ENCODE measurements at regions not wholly inside any gene's neighbourhood (a gene's known extent, or its start where the extent isn't known, plus 50 kb on each side); places are given as distances from the start of the nearest gene placed in this dataset.
A peak's percentile ranks its signal among the peaks of the same experiment; 100 is the strongest.

DNA sequence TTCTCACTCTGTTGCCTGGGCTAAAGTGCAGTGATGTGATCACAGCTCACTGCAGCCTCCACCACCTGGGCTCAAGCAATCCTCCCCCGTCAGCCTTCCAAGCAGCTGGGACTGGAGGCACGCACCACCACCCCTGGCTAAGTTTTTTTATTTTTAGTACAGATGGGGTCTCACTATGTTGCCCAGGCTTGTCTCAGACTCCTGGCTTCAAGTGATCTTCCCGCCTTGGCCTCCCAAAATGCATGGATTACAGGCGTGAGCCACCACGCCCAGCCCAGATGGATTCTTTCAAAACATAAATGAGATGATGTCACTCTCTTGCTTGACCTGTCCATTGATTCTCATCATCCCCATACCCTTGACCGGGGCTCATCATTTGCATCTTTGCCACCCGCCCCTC lies 72.6 kb upstream of the SLC6A6 start:
- peak overlapping the region; percentile 81 for H3K27ac Mint-ChIP-seq
- TF ChIP-seq OVOL2 (CRISPR knock-in tag; IDR thresholded peaks at IDR 0.05; ENCODE audit: borderline replicate concordance) (no peak), NFE2L1 (CRISPR knock-in tag; IDR thresholded peaks at IDR 0.05) (no peak), ZNF232 (CRISPR knock-in tag; IDR thresholded peaks at IDR 0.05) (no peak), ZNF396 (CRISPR knock-in tag; IDR thresholded peaks at IDR 0.05; ENCODE audit: borderline replicate concordance) (no peak), ZNF121 (CRISPR knock-in tag; IDR thresholded peaks at IDR 0.05) (peak; percentile 99), GTF2I (CRISPR knock-in tag; conservative IDR thresholded peaks at IDR 0.05) (peak; percentile 78), SMAD4 (CRISPR knock-in tag; IDR thresholded peaks at IDR 0.05) (no peak), TCF7 (CRISPR knock-in tag; IDR thresholded peaks at IDR 0.05; ENCODE audit: low read depth) (no peak), FOXP1 (CRISPR knock-in tag; IDR thresholded peaks at IDR 0.05; ENCODE audit: borderline replicate concordance) (no peak), EMX1 (CRISPR knock-in tag; IDR thresholded peaks at IDR 0.05) (no peak)
- TF ChIP-seq, protein P1, sequence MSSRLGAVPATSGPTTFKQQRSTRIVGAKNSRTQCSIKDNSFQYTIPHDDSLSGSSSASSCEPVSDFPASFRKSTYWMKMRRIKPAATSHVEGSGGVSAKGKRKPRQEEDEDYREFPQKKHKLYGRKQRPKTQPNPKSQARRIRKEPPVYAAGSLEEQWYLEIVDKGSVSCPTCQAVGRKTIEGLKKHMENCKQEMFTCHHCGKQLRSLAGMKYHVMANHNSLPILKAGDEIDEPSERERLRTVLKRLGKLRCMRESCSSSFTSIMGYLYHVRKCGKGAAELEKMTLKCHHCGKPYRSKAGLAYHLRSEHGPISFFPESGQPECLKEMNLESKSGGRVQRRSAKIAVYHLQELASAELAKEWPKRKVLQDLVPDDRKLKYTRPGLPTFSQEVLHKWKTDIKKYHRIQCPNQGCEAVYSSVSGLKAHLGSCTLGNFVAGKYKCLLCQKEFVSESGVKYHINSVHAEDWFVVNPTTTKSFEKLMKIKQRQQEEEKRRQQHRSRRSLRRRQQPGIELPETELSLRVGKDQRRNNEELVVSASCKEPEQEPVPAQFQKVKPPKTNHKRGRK (CRISPR knock-in tag; IDR thresholded peaks at IDR 0.05; ENCODE audit: borderline replicate concordance): no peak
- TF ChIP-seq, protein P2, sequence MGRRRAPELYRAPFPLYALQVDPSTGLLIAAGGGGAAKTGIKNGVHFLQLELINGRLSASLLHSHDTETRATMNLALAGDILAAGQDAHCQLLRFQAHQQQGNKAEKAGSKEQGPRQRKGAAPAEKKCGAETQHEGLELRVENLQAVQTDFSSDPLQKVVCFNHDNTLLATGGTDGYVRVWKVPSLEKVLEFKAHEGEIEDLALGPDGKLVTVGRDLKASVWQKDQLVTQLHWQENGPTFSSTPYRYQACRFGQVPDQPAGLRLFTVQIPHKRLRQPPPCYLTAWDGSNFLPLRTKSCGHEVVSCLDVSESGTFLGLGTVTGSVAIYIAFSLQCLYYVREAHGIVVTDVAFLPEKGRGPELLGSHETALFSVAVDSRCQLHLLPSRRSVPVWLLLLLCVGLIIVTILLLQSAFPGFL (CRISPR knock-in tag; IDR thresholded peaks at IDR 0.05; ENCODE audit: borderline replicate concordance): no peak
- TF ChIP-seq, protein P3, sequence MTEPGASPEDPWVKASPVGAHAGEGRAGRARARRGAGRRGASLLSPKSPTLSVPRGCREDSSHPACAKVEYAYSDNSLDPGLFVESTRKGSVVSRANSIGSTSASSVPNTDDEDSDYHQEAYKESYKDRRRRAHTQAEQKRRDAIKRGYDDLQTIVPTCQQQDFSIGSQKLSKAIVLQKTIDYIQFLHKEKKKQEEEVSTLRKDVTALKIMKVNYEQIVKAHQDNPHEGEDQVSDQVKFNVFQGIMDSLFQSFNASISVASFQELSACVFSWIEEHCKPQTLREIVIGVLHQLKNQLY (CRISPR knock-in tag; IDR thresholded peaks at IDR 0.05): no peak
- TF ChIP-seq, protein P4, sequence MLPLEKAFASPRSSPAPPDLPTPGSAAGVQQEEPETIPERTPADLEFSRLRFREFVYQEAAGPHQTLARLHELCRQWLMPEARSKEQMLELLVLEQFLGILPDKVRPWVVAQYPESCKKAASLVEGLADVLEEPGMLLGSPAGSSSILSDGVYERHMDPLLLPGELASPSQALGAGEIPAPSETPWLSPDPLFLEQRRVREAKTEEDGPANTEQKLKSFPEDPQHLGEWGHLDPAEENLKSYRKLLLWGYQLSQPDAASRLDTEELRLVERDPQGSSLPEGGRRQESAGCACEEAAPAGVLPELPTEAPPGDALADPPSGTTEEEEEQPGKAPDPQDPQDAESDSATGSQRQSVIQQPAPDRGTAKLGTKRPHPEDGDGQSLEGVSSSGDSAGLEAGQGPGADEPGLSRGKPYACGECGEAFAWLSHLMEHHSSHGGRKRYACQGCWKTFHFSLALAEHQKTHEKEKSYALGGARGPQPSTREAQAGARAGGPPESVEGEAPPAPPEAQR (CRISPR knock-in tag; IDR thresholded peaks at IDR 0.05): no peak
- TF ChIP-seq, protein P5, sequence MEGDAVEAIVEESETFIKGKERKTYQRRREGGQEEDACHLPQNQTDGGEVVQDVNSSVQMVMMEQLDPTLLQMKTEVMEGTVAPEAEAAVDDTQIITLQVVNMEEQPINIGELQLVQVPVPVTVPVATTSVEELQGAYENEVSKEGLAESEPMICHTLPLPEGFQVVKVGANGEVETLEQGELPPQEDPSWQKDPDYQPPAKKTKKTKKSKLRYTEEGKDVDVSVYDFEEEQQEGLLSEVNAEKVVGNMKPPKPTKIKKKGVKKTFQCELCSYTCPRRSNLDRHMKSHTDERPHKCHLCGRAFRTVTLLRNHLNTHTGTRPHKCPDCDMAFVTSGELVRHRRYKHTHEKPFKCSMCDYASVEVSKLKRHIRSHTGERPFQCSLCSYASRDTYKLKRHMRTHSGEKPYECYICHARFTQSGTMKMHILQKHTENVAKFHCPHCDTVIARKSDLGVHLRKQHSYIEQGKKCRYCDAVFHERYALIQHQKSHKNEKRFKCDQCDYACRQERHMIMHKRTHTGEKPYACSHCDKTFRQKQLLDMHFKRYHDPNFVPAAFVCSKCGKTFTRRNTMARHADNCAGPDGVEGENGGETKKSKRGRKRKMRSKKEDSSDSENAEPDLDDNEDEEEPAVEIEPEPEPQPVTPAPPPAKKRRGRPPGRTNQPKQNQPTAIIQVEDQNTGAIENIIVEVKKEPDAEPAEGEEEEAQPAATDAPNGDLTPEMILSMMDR (IDR thresholded peaks at IDR 0.05): no peak
- TF ChIP-seq, protein P6, sequence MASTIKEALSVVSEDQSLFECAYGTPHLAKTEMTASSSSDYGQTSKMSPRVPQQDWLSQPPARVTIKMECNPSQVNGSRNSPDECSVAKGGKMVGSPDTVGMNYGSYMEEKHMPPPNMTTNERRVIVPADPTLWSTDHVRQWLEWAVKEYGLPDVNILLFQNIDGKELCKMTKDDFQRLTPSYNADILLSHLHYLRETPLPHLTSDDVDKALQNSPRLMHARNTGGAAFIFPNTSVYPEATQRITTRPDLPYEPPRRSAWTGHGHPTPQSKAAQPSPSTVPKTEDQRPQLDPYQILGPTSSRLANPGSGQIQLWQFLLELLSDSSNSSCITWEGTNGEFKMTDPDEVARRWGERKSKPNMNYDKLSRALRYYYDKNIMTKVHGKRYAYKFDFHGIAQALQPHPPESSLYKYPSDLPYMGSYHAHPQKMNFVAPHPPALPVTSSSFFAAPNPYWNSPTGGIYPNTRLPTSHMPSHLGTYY (CRISPR knock-in tag; IDR thresholded peaks at IDR 0.05): no peak
- TF ChIP-seq, protein P7, sequence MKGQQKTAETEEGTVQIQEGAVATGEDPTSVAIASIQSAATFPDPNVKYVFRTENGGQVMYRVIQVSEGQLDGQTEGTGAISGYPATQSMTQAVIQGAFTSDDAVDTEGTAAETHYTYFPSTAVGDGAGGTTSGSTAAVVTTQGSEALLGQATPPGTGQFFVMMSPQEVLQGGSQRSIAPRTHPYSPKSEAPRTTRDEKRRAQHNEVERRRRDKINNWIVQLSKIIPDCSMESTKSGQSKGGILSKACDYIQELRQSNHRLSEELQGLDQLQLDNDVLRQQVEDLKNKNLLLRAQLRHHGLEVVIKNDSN (CRISPR knock-in tag; IDR thresholded peaks at IDR 0.05): no peak
- POLR2A ChIA-PET: interaction anchor here (0.6 to 0.8 kb wide), 2 partner anchors 10 to 115 kb away, joined by 3 read pairs; no protein-coding TSS in a partner anchor
- peaks cover 4% of the 10 kb centered on the region; the same call in 1 of the 2 replicates for H3K36me3 Mint-ChIP-seq
- peaks cover 11% of the 10 kb centered on the region for H3K9me3 Mint-ChIP-seq
- CTCF ChIA-PET: interaction anchor here (0.8 to 1.8 kb wide), 14 partner anchors 15 to 451 kb away, joined by 3 to 14 read pairs (median 5); no protein-coding TSS in a partner anchor
- ATAC-seq: peak; percentile 21; the same call in 1 of the 2 replicates
- DNase-seq (ENCODE audit: low spot score): no peak
- no peak overlapping the region for H3K4me3 Mint-ChIP-seq
- H3K4me1 Mint-ChIP-seq: peaks cover 33% of the 10 kb centered on the region
- peaks cover 5% of the 10 kb centered on the region; the same call in 1 of the 2 replicates for H3K27me3 Mint-ChIP-seq (ENCODE audit: low read depth)

Data from WTC11 (cell line).